Activated T-cell treated with anti-CD3 and anti-CD28 coated beads for 1 hour (primary cell): ENCODE measurements at regions not wholly inside any gene's neighbourhood (a gene's known extent, or its start where the extent isn't known, plus 50 kb on each side); places are given as distances from the start of the nearest gene placed in this dataset.

ENCODE experiments used
- DNase-seq: peaks from one replicate; pipeline ENCODE4 v3.0.0-alpha.2; 2020; ENCODE audit warnings: low read depth

GRCh38 chr3:25292036-25292435 is 136.0 kb upstream of the RARB start:
- DNase-seq: no peak

GRCh38 chr3:25292595-25292994 is 135.5 kb upstream of the RARB start:
- no peak for DNase-seq

- no peak for DNase-seq
Measured at GRCh38 chr3:25293736-25294135, 134.3 kb upstream of the RARB start.

- no peak for DNase-seq
Measured at GRCh38 chr3:25294169-25294805, 133.8 kb upstream of the RARB start.

- no peak for DNase-seq
Measured at GRCh38 chr3:25297667-25298585, 130.1 kb upstream of the RARB start.

GRCh38 chr3:25300141-25300540 is 127.9 kb upstream of the RARB start:
- no peak for DNase-seq

GRCh38 chr3:25304916-25305315 is 123.1 kb upstream of the RARB start:
- DNase-seq: no peak

GRCh38 chr3:25306066-25306465 is 122.0 kb upstream of the RARB start:
- DNase-seq: no peak

- no peak for DNase-seq
Measured at GRCh38 chr3:25306705-25307104, 121.4 kb upstream of the RARB start.

GRCh38 chr3:25313286-25313685 is 114.8 kb upstream of the RARB start:
- no peak for DNase-seq

- no peak for DNase-seq
Measured at GRCh38 chr3:25324954-25325655, 103.0 kb upstream of the RARB start.

- DNase-seq: no peak
Measured at GRCh38 chr3:25335356-25335755, 92.7 kb upstream of the RARB start.

- no peak for DNase-seq
Measured at GRCh38 chr3:25338158-25338725, 89.8 kb upstream of the RARB start.

GRCh38 chr3:25339225-25339624 is 88.8 kb upstream of the RARB start:
- no peak for DNase-seq

- no peak for DNase-seq
Measured at GRCh38 chr3:25344670-25345069, 83.4 kb upstream of the RARB start.

GRCh38 chr3:25349095-25349494 is 79.0 kb upstream of the RARB start:
- no peak for DNase-seq

GRCh38 chr3:25349828-25350724 is 78.0 kb upstream of the RARB start:
- no peak for DNase-seq

GRCh38 chr3:25350725-25351114 is 77.3 kb upstream of the RARB start:
- no peak for DNase-seq

GRCh38 chr3:25354071-25354470 is 74.0 kb upstream of the RARB start:
- DNase-seq: no peak

GRCh38 chr3:25355034-25355885 is 72.8 kb upstream of the RARB start:
- no peak for DNase-seq

GRCh38 chr3:25355998-25356397 is 72.1 kb upstream of the RARB start:
- no peak for DNase-seq
